ENCODE measurements at regions not wholly inside any gene's neighbourhood (a gene's known extent, or its start where the extent isn't known, plus 50 kb on each side); places are given as distances from the start of the nearest gene placed in this dataset.
A peak's percentile ranks its signal among the peaks of the same experiment; 100 is the strongest.

- peaks cover 4% of the 10 kb centered on the region for H3K9me3 Mint-ChIP-seq
- DNase-seq, result no peak
- H3K27ac Mint-ChIP-seq, result no peak overlapping the region
- no peaks in the 10 kb centered on the region for H3K36me3 Mint-ChIP-seq
- H3K27me3 Mint-ChIP-seq, result peaks cover 24% of the 10 kb centered on the region
- H3K4me3 Mint-ChIP-seq, result no peak overlapping the region
- POLR2A ChIA-PET, result no interaction called here
- peaks cover 4% of the 10 kb centered on the region for H3K4me1 Mint-ChIP-seq
- ATAC-seq (ENCODE audit: low read depth), result no peak
Measured at GRCh38 chr16:66278604-66279262, 87.8 kb upstream of the CDH5 start.

- no peak for DNase-seq
Measured at GRCh38 chr16:66278111-66278531, 88.4 kb upstream of the CDH5 start.

GRCh38 chr16:66277311-66278070, 89.0 kb upstream of the CDH5 start:
- H3K27me3 Mint-ChIP-seq, result peaks cover 24% of the 10 kb centered on the region
- H3K4me3 Mint-ChIP-seq, result no peak overlapping the region

More at GRCh38 chr16:66278111-66278531, 88.4 kb upstream of the CDH5 start:
- Mint-ChIP-seq H3K27me3 (peaks cover 24% of the 10 kb centered on the region), H3K36me3 (no peaks in the 10 kb centered on the region), H3K9me3 (peaks cover 4% of the 10 kb centered on the region), H3K4me3 (no peak overlapping the region), H3K27ac (no peak overlapping the region), H3K4me1 (peaks cover 4% of the 10 kb centered on the region)
- no peak for ATAC-seq (ENCODE audit: low read depth)
- POLR2A ChIA-PET, result no interaction called here

GRCh38 chr16:66275775-66276428, 90.6 kb upstream of the CDH5 start:
- Mint-ChIP-seq H3K4me3 (no peak overlapping the region), H3K27me3 (peaks cover 23% of the 10 kb centered on the region), H3K36me3 (no peaks in the 10 kb centered on the region), H3K4me1 (peaks cover 4% of the 10 kb centered on the region), H3K27ac (no peak overlapping the region), H3K9me3 (peaks cover 4% of the 10 kb centered on the region)
- no peak for ATAC-seq (ENCODE audit: low read depth)
- DNase-seq, result no peak
- POLR2A ChIA-PET, result no interaction called here

More at GRCh38 chr16:66277311-66278070, 89.0 kb upstream of the CDH5 start:
- H3K9me3 Mint-ChIP-seq, result peaks cover 4% of the 10 kb centered on the region
- peaks cover 4% of the 10 kb centered on the region for H3K4me1 Mint-ChIP-seq
- H3K27ac Mint-ChIP-seq, result no peak overlapping the region
- POLR2A ChIA-PET, result no interaction called here
- DNase-seq (no peak), ATAC-seq (ENCODE audit: low read depth) (no peak)
- no peaks in the 10 kb centered on the region for H3K36me3 Mint-ChIP-seq

- Mint-ChIP-seq H3K4me3 (no peak overlapping the region), H3K27ac (no peak overlapping the region), H3K4me1 (peaks cover 4% of the 10 kb centered on the region), H3K36me3 (no peaks in the 10 kb centered on the region), H3K9me3 (peaks cover 4% of the 10 kb centered on the region), H3K27me3 (peaks cover 17% of the 10 kb centered on the region)
- DNase-seq (no peak), ATAC-seq (ENCODE audit: low read depth) (no peak)
- POLR2A ChIA-PET, result no interaction called here
Measured at GRCh38 chr16:66274335-66275110, 92.0 kb upstream of the CDH5 start.

GRCh38 chr16:66273644-66274334, 92.7 kb upstream of the CDH5 start:
- Mint-ChIP-seq H3K4me1 (peaks cover 4% of the 10 kb centered on the region), H3K4me3 (no peak overlapping the region), H3K9me3 (peaks cover 3% of the 10 kb centered on the region), H3K36me3 (no peaks in the 10 kb centered on the region), H3K27ac (no peak overlapping the region), H3K27me3 (peaks cover 16% of the 10 kb centered on the region)
- POLR2A ChIA-PET, result no interaction called here
- no peak for ATAC-seq (ENCODE audit: low read depth)
- DNase-seq, result no peak

- ATAC-seq (ENCODE audit: low read depth) (no peak), DNase-seq (no peak)
- Mint-ChIP-seq H3K27me3 (peaks cover 14% of the 10 kb centered on the region), H3K27ac (no peak overlapping the region), H3K9me3 (no peaks in the 10 kb centered on the region), H3K36me3 (no peaks in the 10 kb centered on the region), H3K4me1 (peaks cover 4% of the 10 kb centered on the region), H3K4me3 (no peak overlapping the region)
- POLR2A ChIA-PET, result no interaction called here
Measured at GRCh38 chr16:66273053-66273452, 93.4 kb upstream of the CDH5 start.

GRCh38 chr16:66272461-66272860, 94.0 kb upstream of the CDH5 start:
- Mint-ChIP-seq H3K27me3 (peaks cover 20% of the 10 kb centered on the region), H3K4me3 (no peak overlapping the region), H3K4me1 (peaks cover 4% of the 10 kb centered on the region), H3K9me3 (no peaks in the 10 kb centered on the region), H3K27ac (no peak overlapping the region), H3K36me3 (no peaks in the 10 kb centered on the region)
- DNase-seq (no peak), ATAC-seq (ENCODE audit: low read depth) (no peak)
- POLR2A ChIA-PET, result no interaction called here

GRCh38 chr16:66271074-66272060, 95.1 kb upstream of the CDH5 start:
- Mint-ChIP-seq H3K27me3 (peaks cover 26% of the 10 kb centered on the region), H3K4me1 (peaks cover 6% of the 10 kb centered on the region), H3K36me3 (no peaks in the 10 kb centered on the region), H3K4me3 (no peak overlapping the region), H3K27ac (no peak overlapping the region), H3K9me3 (no peaks in the 10 kb centered on the region)
- no peak for ATAC-seq (ENCODE audit: low read depth)
- POLR2A ChIA-PET, result no interaction called here
- DNase-seq, result no peak

GRCh38 chr16:66270333-66270927, 96.1 kb upstream of the CDH5 start:
- Mint-ChIP-seq H3K27ac (no peak overlapping the region), H3K9me3 (no peaks in the 10 kb centered on the region), H3K27me3 (peaks cover 29% of the 10 kb centered on the region), H3K4me1 (peaks cover 6% of the 10 kb centered on the region), H3K36me3 (no peaks in the 10 kb centered on the region), H3K4me3 (no peak overlapping the region)
- DNase-seq (peak; percentile 85), ATAC-seq (ENCODE audit: low read depth) (peak; percentile 79)
- POLR2A ChIA-PET, result no interaction called here

GRCh38 chr16:66269617-66270332, 96.7 kb upstream of the CDH5 start:
- ATAC-seq (ENCODE audit: low read depth) (no peak), DNase-seq (no peak)
- Mint-ChIP-seq H3K4me1 (peaks cover 6% of the 10 kb centered on the region), H3K36me3 (no peaks in the 10 kb centered on the region), H3K4me3 (no peak overlapping the region), H3K27me3 (peaks cover 29% of the 10 kb centered on the region), H3K27ac (no peak overlapping the region), H3K9me3 (no peaks in the 10 kb centered on the region)
- POLR2A ChIA-PET, result no interaction called here

All from activated naive CD8-positive, alpha-beta T cell treated with anti-CD3 and anti-CD28 coated beads, Interleukin-2, amount 10 ng/mL, durations not matched to agents 7 days and 5 days (primary cell).